Hepatocyte (in vitro differentiated cells): ENCODE measurements at regions not wholly inside any gene's neighbourhood (a gene's known extent, or its start where the extent isn't known, plus 50 kb on each side); places are given as distances from the start of the nearest gene placed in this dataset.
"Not testable (repeated sequence)": the region's sequence is repeated elsewhere in the genome, so short reads cannot be mapped to it uniquely, and the experiment has no call there.

Source experiments
- DNase-seq: peaks from one replicate; pipeline ENCODE4 v3.0.0-alpha.2; 2016; ENCODE audit warnings: low spot score
- H2AFZ ChIP-seq: fragments of 200-600 bp; sonication (generic); 2 replicates; pipeline ENCODE4 v1.6.0; 2016; ENCODE audit warnings: antibody characterized with exemption, mild to moderate bottlenecking
- H3K27ac ChIP-seq: fragments of 200-600 bp; sonication (generic); 2 replicates; pipeline ENCODE4 v1.5.1; 2016; ENCODE audit warnings: mild to moderate bottlenecking
- H3K27me3 ChIP-seq: fragments of 200-600 bp; sonication (generic); 2 replicates; pipeline ENCODE4 v1.6.1; 2016
- H3K36me3 ChIP-seq: fragments of 200-600 bp; sonication (generic); replicated peaks from 2 replicates; pipeline ENCODE4 v1.5.1; 2016; ENCODE audit warnings: low read depth; ENCODE audit not compliant: insufficient read depth
- H3K4me1 ChIP-seq: fragments of 200-600 bp; sonication (generic); 2 replicates; pipeline ENCODE4 v1.5.1; 2016; ENCODE audit warnings: mild to moderate bottlenecking, moderate library complexity; ENCODE audit not compliant: insufficient read depth
- H3K4me2 ChIP-seq: fragments of 200-600 bp; sonication (generic); 2 replicates; pipeline ENCODE4 v1.6.0; 2016
- H3K4me3 ChIP-seq: fragments of 200-600 bp; sonication (generic); 2 replicates; pipeline ENCODE4 v1.5.1; 2016; ENCODE audit warnings: mild to moderate bottlenecking
- H3K79me2 ChIP-seq: fragments of 200-600 bp; sonication (generic); 2 replicates; pipeline ENCODE4 v1.6.0; 2017; ENCODE audit warnings: mild to moderate bottlenecking
- H3K9me2 ChIP-seq: fragments of 200-600 bp; sonication (generic); replicated peaks from 2 replicates; pipeline ENCODE4 v1.6.0; 2017; ENCODE audit warnings: mild to moderate bottlenecking; ENCODE audit not compliant: insufficient read depth
- H3K9me3 ChIP-seq: fragments of 200-600 bp; sonication (generic); 2 replicates; pipeline ENCODE4 v1.5.1; 2016; ENCODE audit warnings: low read depth, mild to moderate bottlenecking
- H4K20me1 ChIP-seq: fragments of 200-600 bp; sonication (generic); 2 replicates; pipeline ENCODE4 v1.6.0; 2016; ENCODE audit warnings: mild to moderate bottlenecking; ENCODE audit not compliant: insufficient read depth, poor library complexity, severe bottlenecking
- EZH2 ChIP-seq: fragments of 200-600 bp; sonication (generic); IDR thresholded peaks from 2 replicates; pipeline ENCODE4 v1.6.1; 2016; ENCODE audit warnings: antibody characterized with exemption, mild to moderate bottlenecking, borderline replicate concordance
- EZH2phosphoT487 ChIP-seq: fragments of 200-600 bp; sonication (generic); IDR thresholded peaks from one replicate; pipeline ENCODE4 v1.6.1; 2018; ENCODE audit warnings: antibody characterized with exemption, mild to moderate bottlenecking, low read depth, moderate library complexity; ENCODE audit not compliant: unreplicated experiment, severe bottlenecking
- WGBS: methylation state at CpG from one replicate; pipeline ENCODE4 v1.1.6; 2016; ENCODE audit warnings: low lambda C conversion rate; ENCODE audit errors: missing lambda C conversion rate; 5-methylcytosine and 5-hydroxymethylcytosine counted together
- TF ChIP-seq, protein P1 (sequence below): fragments of 200-600 bp; sonication (generic); IDR thresholded peaks from 2 replicates; pipeline ENCODE4 v1.5.1; 2016; ENCODE audit warnings: antibody characterized with exemption, mild to moderate bottlenecking; ENCODE audit not compliant: poor library complexity

DNA sequence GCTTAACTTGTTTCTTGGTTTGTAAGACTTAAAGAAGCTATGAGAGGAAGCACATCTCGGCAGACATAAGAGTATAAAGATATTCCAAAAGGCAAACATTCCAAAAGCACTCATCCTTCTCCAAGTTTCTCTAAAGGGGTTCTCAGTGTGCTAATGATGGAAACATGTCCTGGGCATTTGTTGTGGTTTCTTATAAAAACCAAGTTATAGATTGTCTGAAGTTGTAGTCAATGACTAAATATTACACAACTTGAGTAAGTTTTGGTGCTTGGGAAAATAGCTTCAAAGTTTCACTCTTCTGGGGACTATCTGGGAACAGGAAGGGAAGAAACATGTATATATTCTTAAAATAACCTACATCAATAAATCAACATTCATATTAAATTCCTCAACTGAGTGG, 128.3 kb upstream of the TBX18 start:
- TF ChIP-seq, protein P1, sequence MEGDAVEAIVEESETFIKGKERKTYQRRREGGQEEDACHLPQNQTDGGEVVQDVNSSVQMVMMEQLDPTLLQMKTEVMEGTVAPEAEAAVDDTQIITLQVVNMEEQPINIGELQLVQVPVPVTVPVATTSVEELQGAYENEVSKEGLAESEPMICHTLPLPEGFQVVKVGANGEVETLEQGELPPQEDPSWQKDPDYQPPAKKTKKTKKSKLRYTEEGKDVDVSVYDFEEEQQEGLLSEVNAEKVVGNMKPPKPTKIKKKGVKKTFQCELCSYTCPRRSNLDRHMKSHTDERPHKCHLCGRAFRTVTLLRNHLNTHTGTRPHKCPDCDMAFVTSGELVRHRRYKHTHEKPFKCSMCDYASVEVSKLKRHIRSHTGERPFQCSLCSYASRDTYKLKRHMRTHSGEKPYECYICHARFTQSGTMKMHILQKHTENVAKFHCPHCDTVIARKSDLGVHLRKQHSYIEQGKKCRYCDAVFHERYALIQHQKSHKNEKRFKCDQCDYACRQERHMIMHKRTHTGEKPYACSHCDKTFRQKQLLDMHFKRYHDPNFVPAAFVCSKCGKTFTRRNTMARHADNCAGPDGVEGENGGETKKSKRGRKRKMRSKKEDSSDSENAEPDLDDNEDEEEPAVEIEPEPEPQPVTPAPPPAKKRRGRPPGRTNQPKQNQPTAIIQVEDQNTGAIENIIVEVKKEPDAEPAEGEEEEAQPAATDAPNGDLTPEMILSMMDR = no peak
- TF ChIP-seq EZH2phosphoT487 (no peak), EZH2 (no peak)
- no peaks in the 10 kb centered on the region for H3K36me3 ChIP-seq
- 74% methylated on average over 1 of the region's 1 CpG for whole genome bisulfite sequencing
- DNase-seq = no peak
- no peaks in the 10 kb centered on the region for H3K9me2 ChIP-seq
- no peak overlapping the region for H3K4me2 ChIP-seq
- H3K4me1 ChIP-seq = no peaks in the 10 kb centered on the region
- H3K4me3 ChIP-seq = no peak overlapping the region
- H3K27ac ChIP-seq = no peak overlapping the region
- no peaks in the 10 kb centered on the region for H4K20me1 ChIP-seq
- no peaks in the 10 kb centered on the region for H3K79me2 ChIP-seq
- no peaks in the 10 kb centered on the region for H3K9me3 ChIP-seq
- no peaks in the 10 kb centered on the region for H3K27me3 ChIP-seq
- no peak overlapping the region for H2AFZ ChIP-seq

- Histone ChIP-seq H3K4me3 (no peak overlapping the region), H2AFZ (no peak overlapping the region), H3K79me2 (no peaks in the 10 kb centered on the region), H4K20me1 (no peaks in the 10 kb centered on the region), H3K4me1 (no peaks in the 10 kb centered on the region), H3K36me3 (no peaks in the 10 kb centered on the region), H3K27me3 (no peaks in the 10 kb centered on the region), H3K9me3 (no peaks in the 10 kb centered on the region), H3K27ac (no peak overlapping the region), H3K4me2 (no peak overlapping the region), H3K9me2 (no peaks in the 10 kb centered on the region)
- WGBS = 76% methylated on average over 10 of the region's 10 CpGs
- DNase-seq = no peak
- TF ChIP-seq, protein P1 = no peak
- TF ChIP-seq EZH2phosphoT487 (no peak), EZH2 (no peak)
Observed at GRCh38 chr6:84882768-84883766, 118.7 kb upstream of the TBX18 start.

DNA sequence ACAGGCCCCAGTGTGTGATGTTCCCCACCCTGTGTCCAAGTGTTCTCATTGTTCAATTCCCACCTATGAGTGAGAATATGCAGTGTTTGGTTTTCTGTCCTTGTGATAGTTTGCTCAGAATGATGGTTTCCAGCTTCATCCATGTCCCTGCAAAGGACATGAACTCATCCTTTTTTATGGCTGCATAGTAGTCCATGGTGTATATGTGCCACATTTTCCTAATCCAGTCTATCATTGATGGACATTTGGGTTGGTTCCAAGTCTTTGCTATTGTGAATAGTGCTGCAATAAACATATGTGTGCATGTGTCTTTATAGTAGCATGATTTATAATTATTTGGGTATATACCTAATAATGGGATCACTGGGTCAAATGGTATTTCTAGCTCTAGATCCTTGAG, 115.0 kb upstream of the TBX18 start:
- H3K27me3 ChIP-seq, H3K4me1 ChIP-seq, H3K9me3 ChIP-seq, H3K4me3 ChIP-seq, H4K20me1 ChIP-seq, H2AFZ ChIP-seq, H3K79me2 ChIP-seq, H3K9me2 ChIP-seq, H3K36me3 ChIP-seq, DNase-seq, H3K27ac ChIP-seq, H3K4me2 ChIP-seq: not testable (repeated sequence)

- Histone ChIP-seq H3K27me3 (no peaks in the 10 kb centered on the region), H3K36me3 (no peaks in the 10 kb centered on the region), H3K4me1 (no peaks in the 10 kb centered on the region), H3K79me2 (no peaks in the 10 kb centered on the region), H3K9me2 (no peaks in the 10 kb centered on the region), H3K4me2 (no peak overlapping the region), H3K4me3 (no peak overlapping the region), H3K9me3 (no peaks in the 10 kb centered on the region), H2AFZ (no peak overlapping the region), H4K20me1 (no peaks in the 10 kb centered on the region), H3K27ac (no peak overlapping the region)
- no peak for TF ChIP-seq EZH2phosphoT487
- no peak for TF ChIP-seq EZH2
- TF ChIP-seq, protein P1 = no peak
- no peak for DNase-seq
- 69% methylated on average over 3 of the region's 3 CpGs for WGBS
Observed at GRCh38 chr6:84877515-84878210, 113.3 kb upstream of the TBX18 start.
